Naive B cell (primary cell): ENCODE measurements at regions not wholly inside any gene's neighbourhood (a gene's known extent, or its start where the extent isn't known, plus 50 kb on each side); places are given as distances from the start of the nearest gene placed in this dataset.
A peak's percentile ranks its signal among the peaks of the same experiment; 100 is the strongest.

Experiments
- ATAC-seq, 2 donors: fragments of 150-1000 bp; cut with Tn5 transposase; 2 replicates each; pipeline ENCODE4 v1.10.0; 2021; ENCODE audit warnings: low read depth in 2 of 2, mild to moderate bottlenecking in 2 of 2, moderate library complexity in 2 of 2
- DNase-seq: peaks from one replicate; pipeline ENCODE4 v3.0.0; 2022
- H3K27ac Mint-ChIP-seq, 6 donors: one replicate each; pipeline ENCODE4 v1.8.0; 2020 to 2022; ENCODE audit warnings: mild to moderate bottlenecking in 6 of 6, mixed read lengths in 6 of 6, moderate library complexity in 5 of 6, inconsistent platforms in 2 of 6
- H3K27me3 Mint-ChIP-seq, 3 donors: one replicate each; pipeline ENCODE4 v1.8.0; 2021 to 2022; ENCODE audit warnings: mixed read lengths in 3 of 3, mild to moderate bottlenecking in 1 of 3
- H3K36me3 Mint-ChIP-seq, 2 donors: one replicate each; pipeline ENCODE4 v1.8.0; 2020 to 2022; ENCODE audit warnings: mixed read lengths in 2 of 2, inconsistent platforms in 1 of 2, mild to moderate bottlenecking in 1 of 2
- H3K4me1 Mint-ChIP-seq, 3 donors: one replicate each; pipeline ENCODE4 v1.8.0; 2020 to 2022; ENCODE audit warnings: mixed read lengths in 3 of 3, inconsistent platforms in 1 of 3, mild to moderate bottlenecking in 1 of 3, moderate library complexity in 1 of 3
- H3K4me3 Mint-ChIP-seq, 8 donors: one replicate each; pipeline ENCODE4 v1.8.0; 2020 to 2022; ENCODE audit warnings: mild to moderate bottlenecking in 8 of 8, mixed read lengths in 8 of 8, moderate library complexity in 8 of 8, inconsistent platforms in 2 of 8
- H3K9me3 Mint-ChIP-seq, 7 donors: one replicate each; pipeline ENCODE4 v1.8.0; 2020 to 2022; ENCODE audit warnings: mixed read lengths in 7 of 7, mild to moderate bottlenecking in 5 of 7, inconsistent platforms in 2 of 7, moderate library complexity in 1 of 7

DNA sequence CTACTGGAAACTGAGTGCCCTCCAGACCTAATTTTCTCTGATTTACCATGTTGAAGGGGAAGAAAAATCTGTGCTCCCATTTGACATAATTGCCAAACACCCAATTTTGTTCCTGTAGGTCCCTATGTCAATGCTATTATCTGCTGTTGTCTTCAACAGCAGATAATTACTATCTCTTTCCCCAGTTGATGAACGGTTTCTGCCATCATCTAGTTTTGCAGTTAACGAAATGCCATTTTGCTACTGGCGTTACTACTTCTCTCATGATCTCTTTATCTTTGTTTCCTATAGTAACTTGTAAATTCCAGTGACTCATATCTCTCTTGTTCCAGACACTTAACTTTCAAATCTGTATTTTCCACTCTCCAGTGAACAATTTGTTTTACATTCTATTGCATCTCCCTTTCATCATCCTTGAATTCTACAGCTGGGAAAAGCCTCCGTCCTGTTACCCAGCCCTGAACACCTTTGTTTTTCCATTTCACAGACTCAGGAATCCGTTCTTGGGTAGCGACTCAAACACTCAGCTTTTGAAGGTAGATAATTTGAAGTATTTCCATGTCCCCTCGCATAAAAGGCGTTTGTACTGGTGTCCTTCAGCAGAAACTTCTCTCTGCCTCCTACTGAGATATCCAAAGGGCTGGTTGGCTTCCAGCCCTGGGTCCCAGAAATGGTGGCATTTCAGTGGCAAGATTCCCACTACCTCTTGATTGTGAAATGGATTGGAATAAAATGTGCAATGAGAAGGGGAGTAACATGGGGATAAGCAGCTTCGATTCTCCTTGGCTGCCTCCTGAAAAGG, 111.7 kb downstream of the FOXB1 start:
- no peak overlapping the region for H3K4me3 Mint-ChIP-seq
- peak overlapping the region in 2 of 6 donors; percentile 40 to 66 for H3K27ac Mint-ChIP-seq
- no peaks in the 10 kb centered on the region for H3K4me1 Mint-ChIP-seq
- ATAC-seq, result no peak
- no peaks in the 10 kb centered on the region for H3K36me3 Mint-ChIP-seq
- no peak for DNase-seq
- no peaks in the 10 kb centered on the region for H3K9me3 Mint-ChIP-seq
- peaks cover 0 to 12% (median 0%) of the 10 kb centered on the region in 3 donors for H3K27me3 Mint-ChIP-seq

DNA sequence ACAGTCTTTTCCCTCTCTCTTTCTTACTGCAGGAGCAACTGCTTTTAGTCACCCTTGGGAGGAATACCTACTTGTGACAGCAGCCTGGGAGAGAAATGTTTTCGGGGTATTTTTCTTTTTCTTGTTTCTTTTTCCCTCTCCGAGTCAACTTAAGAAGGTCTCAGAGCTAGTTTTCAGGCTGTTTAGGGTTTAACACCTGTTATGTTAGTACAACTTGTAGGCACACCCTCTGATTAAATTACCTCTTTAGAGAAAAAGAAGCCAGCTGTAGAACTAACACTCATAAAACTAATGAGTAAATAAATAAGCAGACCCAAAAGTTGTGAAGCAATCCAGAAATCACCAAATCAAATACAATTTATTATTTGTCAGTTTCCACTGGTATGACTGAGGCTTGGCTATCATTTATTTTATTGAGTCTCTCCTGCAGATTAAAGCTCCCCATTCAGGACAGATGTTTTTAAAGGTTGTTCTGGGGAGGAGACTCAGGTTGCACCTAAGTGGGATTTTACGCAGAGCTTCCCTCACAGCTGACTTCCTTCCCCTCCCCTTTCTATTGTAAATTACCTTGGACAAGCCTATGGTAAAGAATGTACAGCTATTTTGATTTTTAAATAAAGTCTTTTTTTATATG, 112.5 kb downstream of the FOXB1 start:
- H3K4me3 Mint-ChIP-seq, result no peak overlapping the region
- ATAC-seq (no peak), DNase-seq (no peak)
- H3K4me1 Mint-ChIP-seq, result no peaks in the 10 kb centered on the region
- H3K9me3 Mint-ChIP-seq, result no peaks in the 10 kb centered on the region
- peaks cover 0 to 12% (median 3%) of the 10 kb centered on the region in 3 donors for H3K27me3 Mint-ChIP-seq
- no peaks in the 10 kb centered on the region for H3K36me3 Mint-ChIP-seq
- H3K27ac Mint-ChIP-seq, result no peak overlapping the region

DNA sequence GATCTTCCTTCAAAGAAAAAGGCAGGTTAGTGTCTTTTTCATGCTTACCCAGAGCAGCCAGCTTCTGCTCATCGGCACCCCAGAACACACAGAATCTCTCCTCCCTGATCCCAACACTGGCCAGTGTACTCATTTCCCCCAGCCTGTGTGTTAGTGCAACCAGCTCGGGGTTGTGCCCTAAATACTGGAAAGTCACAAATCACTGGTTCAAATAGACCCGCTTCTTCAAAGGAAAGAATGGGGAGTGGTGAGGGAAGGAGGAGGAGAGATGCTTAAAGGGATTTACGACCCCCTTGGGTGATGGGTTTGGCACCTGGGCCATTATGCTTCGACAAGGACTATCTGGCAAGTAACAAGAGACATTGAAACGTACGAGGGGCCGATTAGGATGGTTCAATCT, 114.0 kb downstream of the FOXB1 start:
- no peaks in the 10 kb centered on the region for H3K36me3 Mint-ChIP-seq
- peaks cover 0 to 12% (median 3%) of the 10 kb centered on the region in 3 donors for H3K27me3 Mint-ChIP-seq
- DNase-seq (no peak), ATAC-seq (no peak)
- H3K27ac Mint-ChIP-seq, result no peak overlapping the region
- no peak overlapping the region for H3K4me3 Mint-ChIP-seq
- no peaks in the 10 kb centered on the region for H3K4me1 Mint-ChIP-seq
- H3K9me3 Mint-ChIP-seq, result no peaks in the 10 kb centered on the region

DNA sequence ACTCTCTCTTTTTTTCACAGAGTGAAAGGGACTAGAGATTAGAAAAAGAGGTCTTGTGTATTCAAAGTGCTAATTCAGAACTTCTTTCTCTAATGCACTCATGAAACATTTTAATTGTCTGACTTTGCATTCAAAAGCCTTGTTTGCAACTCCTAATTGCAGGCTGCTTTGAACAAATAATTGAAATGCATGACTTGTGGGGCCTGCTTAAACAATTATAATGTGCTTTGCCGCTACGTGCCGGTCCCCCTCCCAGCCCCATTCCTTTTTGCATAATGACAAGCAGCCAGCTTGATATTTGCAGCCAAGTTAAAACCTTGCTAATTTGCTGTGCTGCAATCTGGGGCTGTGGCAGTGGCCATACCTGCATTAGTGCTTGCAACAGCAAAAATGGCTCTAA, 114.5 kb downstream of the FOXB1 start:
- H3K4me1 Mint-ChIP-seq, result no peaks in the 10 kb centered on the region
- DNase-seq, result no peak
- no peak overlapping the region for H3K27ac Mint-ChIP-seq
- no peak for ATAC-seq
- H3K27me3 Mint-ChIP-seq, result peaks cover 0 to 12% (median 3%) of the 10 kb centered on the region in 3 donors
- H3K36me3 Mint-ChIP-seq, result no peaks in the 10 kb centered on the region
- H3K9me3 Mint-ChIP-seq, result no peaks in the 10 kb centered on the region
- no peak overlapping the region for H3K4me3 Mint-ChIP-seq

DNA sequence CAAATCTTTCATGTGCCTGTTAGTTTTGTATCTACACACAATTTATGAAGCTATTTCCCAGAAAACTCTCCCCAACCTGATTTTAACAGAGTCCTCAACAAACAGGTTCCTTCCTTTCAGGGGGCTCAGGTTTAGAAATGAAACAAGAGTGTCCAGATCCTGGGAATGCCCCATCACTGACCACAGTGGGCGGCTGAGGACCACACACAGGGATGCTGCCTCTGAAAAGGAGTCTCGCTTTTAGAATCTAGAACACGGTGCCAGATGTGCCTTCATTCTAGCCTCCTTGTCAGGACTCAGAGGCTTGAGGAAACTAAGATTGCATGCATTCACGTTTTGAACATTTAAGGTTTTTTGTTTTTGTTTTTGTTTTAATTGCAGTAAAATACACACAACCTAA, 115.0 kb downstream of the FOXB1 start:
- Mint-ChIP-seq H3K27me3 (peaks cover 0 to 12% (median 3%) of the 10 kb centered on the region in 3 donors), H3K4me1 (no peaks in the 10 kb centered on the region), H3K4me3 (no peak overlapping the region), H3K27ac (no peak overlapping the region), H3K36me3 (no peaks in the 10 kb centered on the region), H3K9me3 (no peaks in the 10 kb centered on the region)
- ATAC-seq (no peak), DNase-seq (no peak)

DNA sequence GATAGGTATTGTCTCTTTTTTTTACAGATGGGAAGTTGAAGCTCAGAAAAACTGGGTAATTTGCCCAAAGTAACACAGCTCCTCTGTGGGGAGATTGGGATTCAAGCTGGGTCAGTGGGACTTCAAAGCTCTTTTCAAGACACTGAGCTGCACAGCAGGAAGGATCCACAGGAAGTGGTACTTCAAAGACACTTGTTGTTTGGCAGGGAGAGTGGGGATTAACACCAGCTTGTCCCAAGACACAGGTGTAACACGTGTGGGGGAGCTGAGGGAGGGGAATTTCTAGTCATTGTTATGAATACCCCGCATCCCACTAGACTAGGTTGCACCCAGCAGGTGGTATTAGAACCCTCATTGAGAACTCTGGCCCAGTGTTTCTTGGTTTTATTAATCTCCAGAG, 116.0 kb downstream of the FOXB1 start:
- H3K9me3 Mint-ChIP-seq, result no peaks in the 10 kb centered on the region
- H3K27ac Mint-ChIP-seq, result peak overlapping the region in 1 of 6 donors; percentile 10
- peaks cover 0 to 12% (median 3%) of the 10 kb centered on the region in 3 donors for H3K27me3 Mint-ChIP-seq
- DNase-seq (no peak), ATAC-seq (no peak)
- H3K4me3 Mint-ChIP-seq, result no peak overlapping the region
- H3K36me3 Mint-ChIP-seq, result no peaks in the 10 kb centered on the region
- H3K4me1 Mint-ChIP-seq, result no peaks in the 10 kb centered on the region

DNA sequence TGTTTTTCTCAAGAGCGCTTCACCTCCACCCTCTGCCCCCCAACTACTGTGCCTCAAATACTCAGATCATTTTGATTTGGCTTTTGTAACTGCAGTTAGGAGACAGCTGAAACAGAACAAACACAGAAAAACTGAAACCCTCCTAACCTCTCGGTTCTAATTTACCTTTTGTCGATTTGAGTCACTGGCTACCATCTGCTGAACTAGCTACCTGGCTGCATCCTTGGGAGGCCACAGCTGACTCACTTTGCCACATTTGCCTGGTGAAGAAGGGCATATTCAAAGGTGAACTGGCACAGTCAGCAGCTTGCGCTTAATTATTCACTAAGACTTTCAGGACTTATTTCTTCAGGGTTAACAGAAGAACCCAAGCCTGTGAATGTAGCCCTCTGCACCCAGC, 117.7 kb downstream of the FOXB1 start:
- Mint-ChIP-seq H3K27ac (no peak overlapping the region), H3K4me1 (peaks cover 4 to 5% (median 5%) of the 10 kb centered on the region in 3 donors), H3K36me3 (no peaks in the 10 kb centered on the region), H3K27me3 (peaks cover 0 to 12% (median 3%) of the 10 kb centered on the region in 3 donors), H3K9me3 (no peaks in the 10 kb centered on the region), H3K4me3 (peak overlapping the region in 1 of 8 donors; percentile 64)
- no peak for ATAC-seq
- DNase-seq, result no peak

DNA sequence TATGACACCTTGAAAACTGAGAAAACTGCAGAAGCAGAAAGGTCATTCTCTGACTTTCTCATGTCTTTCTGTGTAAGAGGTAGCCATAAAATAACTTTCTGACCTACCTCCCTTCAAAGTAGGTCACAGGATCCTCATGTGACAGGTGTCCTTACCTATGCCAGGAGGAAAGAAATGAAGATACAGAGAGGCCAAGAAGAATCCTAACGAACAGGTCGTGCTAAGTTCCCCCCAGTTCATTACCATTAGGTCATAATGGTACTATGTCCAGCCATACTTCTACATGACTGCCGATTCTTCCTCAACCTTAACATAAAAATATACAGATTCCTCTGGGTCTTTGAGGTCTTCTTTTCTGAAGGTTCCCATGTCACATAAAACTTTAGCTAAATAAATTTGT, 118.6 kb downstream of the FOXB1 start:
- Mint-ChIP-seq H3K4me3 (no peak overlapping the region), H3K36me3 (no peaks in the 10 kb centered on the region), H3K4me1 (peaks cover 9 to 13% (median 13%) of the 10 kb centered on the region in 3 donors), H3K9me3 (no peaks in the 10 kb centered on the region), H3K27ac (peak overlapping the region in 1 of 6 donors; percentile 42), H3K27me3 (peaks cover 0 to 12% (median 3%) of the 10 kb centered on the region in 3 donors)
- ATAC-seq (no peak), DNase-seq (no peak)

DNA sequence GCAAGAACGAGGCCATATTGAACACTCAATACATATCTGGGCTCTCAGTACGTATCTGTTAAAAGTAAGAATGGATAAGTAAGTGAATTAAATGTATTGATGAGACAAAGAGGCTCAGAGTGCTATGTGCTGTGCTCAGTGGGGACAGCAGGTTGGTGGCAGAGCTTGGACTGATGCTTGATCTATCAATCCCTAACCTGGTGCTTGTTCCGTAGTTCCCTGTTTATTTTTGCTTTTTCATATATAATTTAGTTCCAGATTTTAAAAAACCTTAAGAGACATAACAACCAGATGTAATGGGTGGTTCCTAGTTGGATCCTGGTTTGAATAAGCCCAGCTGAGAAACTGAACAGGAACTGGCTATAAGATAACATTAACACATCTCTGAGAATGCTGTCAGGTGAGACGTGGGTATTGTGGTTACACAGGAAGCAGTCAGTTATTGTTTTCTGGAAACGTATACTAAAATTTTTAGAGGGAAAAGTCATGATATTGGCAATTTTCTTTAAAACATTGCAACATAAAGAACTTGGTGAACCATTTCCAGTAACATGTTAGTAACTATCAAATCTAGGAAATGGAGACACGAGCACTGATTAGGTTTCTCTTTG, 120.5 kb downstream of the FOXB1 start:
- ATAC-seq (no peak), DNase-seq (no peak)
- no peak overlapping the region for H3K27ac Mint-ChIP-seq
- H3K9me3 Mint-ChIP-seq, result no peaks in the 10 kb centered on the region
- H3K27me3 Mint-ChIP-seq, result peaks cover 0 to 4% (median 3%) of the 10 kb centered on the region in 3 donors
- peaks cover 9 to 24% (median 18%) of the 10 kb centered on the region in 3 donors for H3K4me1 Mint-ChIP-seq
- H3K36me3 Mint-ChIP-seq, result no peaks in the 10 kb centered on the region
- peak overlapping the region in 1 of 8 donors; percentile 26 for H3K4me3 Mint-ChIP-seq

DNA sequence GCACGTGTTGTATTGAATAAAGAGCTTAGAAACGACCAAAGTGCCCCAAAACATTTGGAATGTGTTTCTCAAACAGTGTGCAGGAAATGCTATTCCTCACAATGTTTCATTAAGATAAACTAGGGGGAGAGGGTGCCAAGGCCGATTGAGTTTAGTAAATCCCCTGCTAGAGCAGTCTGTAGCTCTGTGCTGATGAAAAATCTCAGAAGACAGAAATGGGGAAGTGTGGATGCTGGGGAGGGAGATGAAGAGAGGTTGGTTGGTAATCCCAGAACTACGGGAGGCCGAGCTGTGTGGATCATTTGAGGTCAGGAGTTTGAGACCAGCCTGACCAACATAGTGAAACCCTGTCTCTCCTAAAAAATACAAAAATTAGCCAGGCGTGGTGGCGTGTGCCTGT, 121.2 kb downstream of the FOXB1 start:
- Mint-ChIP-seq H3K27me3 (peaks cover 0 to 3% (median 0%) of the 10 kb centered on the region in 3 donors), H3K4me1 (peaks cover 9 to 24% (median 18%) of the 10 kb centered on the region in 3 donors), H3K27ac (peak overlapping the region in 3 of 6 donors; percentile 1 to 68 (median 62)), H3K4me3 (peak overlapping the region in 3 of 8 donors; percentile 20 to 63 (median 26)), H3K9me3 (no peaks in the 10 kb centered on the region), H3K36me3 (no peaks in the 10 kb centered on the region)
- no peak for DNase-seq
- no peak for ATAC-seq

DNA sequence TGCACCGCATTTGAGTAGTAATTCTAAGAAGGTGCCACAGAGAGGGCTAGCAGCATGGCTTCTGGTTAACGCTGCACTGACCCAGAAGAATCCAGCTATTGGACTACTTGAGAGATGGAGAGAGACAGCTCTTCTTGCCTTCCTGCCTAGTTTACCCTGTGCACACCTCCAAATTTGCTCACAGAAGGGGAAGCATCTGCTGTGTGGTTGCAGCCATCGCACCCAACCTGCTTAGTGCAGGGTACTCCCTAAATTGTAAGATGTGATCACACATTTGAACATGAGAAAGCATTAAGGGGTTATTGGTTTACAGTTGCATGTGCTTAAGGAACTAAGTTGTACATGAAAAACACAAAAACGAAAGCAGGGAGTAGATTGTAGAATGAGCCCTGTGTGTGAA, 122.1 kb downstream of the FOXB1 start:
- no peaks in the 10 kb centered on the region for H3K9me3 Mint-ChIP-seq
- H3K4me3 Mint-ChIP-seq, result peak overlapping the region in 7 of 8 donors; percentile 17 to 98 (median 85)
- peak overlapping the region in 3 of 6 donors; percentile 17 to 90 (median 81) for H3K27ac Mint-ChIP-seq
- peaks cover 0 to 3% (median 0%) of the 10 kb centered on the region in 3 donors for H3K27me3 Mint-ChIP-seq
- DNase-seq, result no peak
- H3K36me3 Mint-ChIP-seq, result no peaks in the 10 kb centered on the region
- no peak for ATAC-seq
- H3K4me1 Mint-ChIP-seq, result peaks cover 9 to 24% (median 18%) of the 10 kb centered on the region in 3 donors

DNA sequence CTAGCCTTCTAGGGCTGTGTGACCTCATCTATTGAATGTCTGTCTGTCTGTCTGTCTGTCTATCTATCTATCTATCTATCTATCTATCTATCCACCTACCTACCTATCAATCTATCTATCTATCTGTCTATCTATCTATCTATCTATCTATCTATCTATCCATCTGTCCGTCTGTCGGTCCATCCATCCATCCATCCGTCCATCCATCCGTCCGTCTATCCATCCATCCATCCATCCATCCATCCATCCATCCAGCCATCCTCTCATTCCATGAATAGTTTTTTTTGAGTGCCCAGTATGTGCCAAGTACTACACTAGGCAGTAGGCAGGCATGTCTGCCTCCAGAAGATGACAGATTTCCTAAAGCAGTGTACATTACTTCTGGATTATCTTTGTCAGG, 122.5 kb downstream of the FOXB1 start:
- H3K27me3 Mint-ChIP-seq, result no peaks in the 10 kb centered on the region
- DNase-seq (no peak), ATAC-seq (no peak)
- H3K36me3 Mint-ChIP-seq, result no peaks in the 10 kb centered on the region
- H3K27ac Mint-ChIP-seq, result peak overlapping the region in 4 of 6 donors; percentile 76 to 94 (median 86)
- peak overlapping the region; percentile 42 to 98 (median 86) for H3K4me3 Mint-ChIP-seq
- peaks cover 9 to 24% (median 18%) of the 10 kb centered on the region in 3 donors for H3K4me1 Mint-ChIP-seq
- H3K9me3 Mint-ChIP-seq, result no peaks in the 10 kb centered on the region

DNA sequence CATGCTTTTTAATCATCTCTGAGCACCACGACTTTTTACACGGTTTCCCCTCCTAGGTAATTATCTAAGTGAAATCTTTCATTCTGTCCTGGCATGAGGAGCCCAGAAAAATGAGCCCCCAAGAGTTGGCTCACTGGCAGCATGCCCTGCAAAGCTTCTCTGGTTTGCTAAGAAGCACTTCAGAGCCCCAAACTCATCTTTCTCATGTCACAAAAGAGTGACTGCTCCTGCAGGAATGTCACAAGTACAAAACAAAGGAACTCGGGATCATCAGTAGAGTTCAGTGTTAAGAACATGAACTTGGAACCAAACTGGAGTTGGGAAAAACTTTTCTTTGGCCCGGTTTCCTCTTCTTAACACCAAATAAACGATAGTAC, 123.9 kb downstream of the FOXB1 start:
- H3K4me1 Mint-ChIP-seq, result peaks cover 9 to 24% (median 18%) of the 10 kb centered on the region in 3 donors
- ATAC-seq, result no peak

More for the DNA sequence above, 123.9 kb downstream of the FOXB1 start:
- H3K27ac Mint-ChIP-seq, result peak overlapping the region; percentile 76 to 95 (median 92)
- peak overlapping the region; percentile 85 to 98 (median 88) for H3K4me3 Mint-ChIP-seq
- H3K36me3 Mint-ChIP-seq, result no peaks in the 10 kb centered on the region
- DNase-seq, result no peak
- no peaks in the 10 kb centered on the region for H3K9me3 Mint-ChIP-seq
- H3K27me3 Mint-ChIP-seq, result no peaks in the 10 kb centered on the region
